ENCODE measurements at regions not wholly inside any gene's neighbourhood (a gene's known extent, or its start where the extent isn't known, plus 50 kb on each side); places are given as distances from the start of the nearest gene placed in this dataset.
"Not testable (repeated sequence)": the region's sequence is repeated elsewhere in the genome, so short reads cannot be mapped to it uniquely, and the experiment has no call there.

GRCh38 chr1:99062192-99062591 lies 57.5 kb upstream of the PLPPR5 start:
- DNase-seq: no peak

DNA sequence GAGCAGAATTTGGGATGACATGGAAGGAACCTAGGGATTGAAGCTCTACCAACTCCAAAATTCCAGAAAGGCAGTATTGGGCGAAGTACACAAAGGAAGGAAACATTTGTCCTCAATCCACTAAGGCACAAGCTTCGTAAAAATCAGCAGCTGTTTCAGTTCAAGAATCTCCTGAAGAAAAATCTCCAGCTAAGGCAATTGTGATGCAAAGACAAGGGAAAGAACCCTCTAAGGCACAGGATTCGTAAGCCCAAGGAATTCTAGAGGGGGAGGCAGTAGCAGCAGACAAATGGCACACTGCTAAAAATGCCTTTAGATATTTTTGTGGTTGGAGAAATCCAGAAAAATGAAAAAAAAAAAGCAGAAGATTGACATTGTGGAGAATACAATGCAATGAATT lies 64.5 kb upstream of the PLPPR5 start:
- no peak for DNase-seq

DNA sequence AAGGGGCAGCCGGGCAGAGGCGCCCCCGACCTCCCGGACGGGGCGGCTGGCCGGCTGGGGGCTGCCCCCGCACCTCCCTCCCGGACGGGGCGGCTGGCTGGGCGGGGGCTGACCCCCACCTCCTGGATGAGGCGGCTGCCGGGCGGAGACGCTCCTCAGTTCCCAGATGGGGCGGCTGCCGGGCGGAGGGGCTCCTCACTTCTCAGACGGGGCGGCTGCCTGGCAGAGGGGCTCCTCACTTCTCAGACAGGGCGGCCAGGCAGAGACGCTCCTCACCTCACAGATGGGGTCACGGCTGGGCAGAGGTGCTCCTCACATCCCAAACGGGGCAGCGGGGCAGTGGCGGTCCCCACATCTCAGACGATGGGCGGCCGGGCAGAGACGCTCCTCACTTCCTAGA lies 73.9 kb upstream of the PLPPR5 start:
- DNase-seq: not testable (repeated sequence)

GRCh38 chr1:99082366-99082765 lies 77.7 kb upstream of the PLPPR5 start:
- no peak for DNase-seq

- no peak for DNase-seq
These were observed 78.7 kb upstream of the PLPPR5 start for GRCh38 chr1:99083338-99083737.

GRCh38 chr1:99084562-99084961 lies 79.9 kb upstream of the PLPPR5 start:
- DNase-seq: no peak

DNA sequence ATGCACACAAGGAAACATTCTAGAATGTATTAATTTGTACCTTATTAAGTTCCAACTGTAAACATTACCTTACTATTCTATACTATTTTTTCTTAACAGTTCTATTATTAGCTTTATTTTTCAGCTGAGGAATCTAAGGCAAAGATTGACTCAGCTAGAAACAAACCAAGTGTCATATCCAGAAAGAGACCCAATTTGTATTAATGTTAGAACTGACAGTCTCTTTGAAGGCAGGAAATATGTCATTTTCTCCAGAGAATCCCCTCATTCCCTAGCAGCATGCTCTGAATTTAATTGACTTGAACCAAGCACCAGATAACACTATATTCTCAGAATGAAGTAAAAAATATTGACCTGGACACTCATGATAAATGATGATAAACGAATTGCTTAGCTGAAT lies 81.4 kb upstream of the PLPPR5 start:
- no peak for DNase-seq

DNA sequence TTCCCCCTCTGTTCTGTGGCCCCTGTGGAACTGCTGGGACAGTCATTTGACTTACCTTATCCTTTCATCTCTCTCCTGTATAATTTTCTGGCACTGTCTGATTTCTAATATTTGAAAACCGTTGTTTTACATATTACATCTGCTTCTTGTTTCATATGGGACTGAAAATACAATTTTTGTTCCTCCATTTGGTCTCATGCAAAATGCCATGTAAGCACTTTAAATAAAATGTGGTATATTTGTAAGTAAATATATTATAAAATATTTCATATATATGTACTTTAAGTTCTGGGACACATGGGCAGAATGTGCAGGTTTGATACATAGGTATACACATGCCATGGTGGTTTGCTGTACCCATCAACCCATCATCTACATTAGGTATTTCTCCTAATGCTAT lies 93.9 kb upstream of the PLPPR5 start:
- DNase-seq: no peak

- no peak for DNase-seq
These were observed 101.6 kb upstream of the PLPPR5 start for GRCh38 chr1:99106274-99106673.

DNA sequence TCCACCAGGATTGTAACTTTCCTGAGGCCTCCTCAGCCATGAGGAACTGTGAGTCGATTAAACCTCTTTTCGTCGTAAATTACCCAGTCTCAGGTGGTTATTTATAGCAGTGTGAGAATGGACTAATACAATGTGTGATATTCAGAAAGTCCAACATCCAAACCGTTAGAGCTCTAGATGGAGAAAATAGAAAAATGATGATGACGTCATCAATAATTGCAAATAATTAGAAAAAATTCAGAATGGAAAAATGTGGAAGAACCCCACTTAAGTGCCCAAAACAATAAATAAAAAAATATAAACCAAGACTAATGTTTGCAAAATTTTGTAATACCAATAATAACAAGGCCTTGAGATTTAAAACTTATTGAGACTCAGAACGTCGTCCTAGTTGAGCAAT lies 103.0 kb upstream of the PLPPR5 start:
- DNase-seq: no peak

GRCh38 chr1:99110140-99111041 lies 105.7 kb upstream of the PLPPR5 start:
- DNase-seq: no peak

- no peak for DNase-seq
These were observed 110.6 kb upstream of the PLPPR5 start for GRCh38 chr1:99115231-99115630.

DNA sequence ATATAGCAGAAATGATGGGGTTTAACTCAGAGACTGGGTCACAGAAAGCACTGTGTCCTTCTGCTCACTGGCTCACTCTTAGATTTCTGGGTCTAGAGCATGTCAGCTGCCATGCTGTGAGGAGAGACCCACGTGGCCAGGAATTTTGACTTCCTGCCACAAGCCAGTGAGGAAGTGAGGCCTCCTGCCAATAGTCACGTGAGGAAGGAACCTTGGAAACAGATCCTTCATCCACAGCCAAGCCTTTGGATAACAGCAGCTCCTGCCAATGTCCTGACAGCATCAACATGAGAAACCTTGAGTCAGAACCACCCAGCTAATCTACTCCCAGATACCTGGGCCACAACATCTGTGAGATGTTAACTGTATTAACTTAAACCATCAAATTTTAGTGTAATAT lies 114.5 kb upstream of the PLPPR5 start:
- DNase-seq: no peak

GRCh38 chr1:99122039-99122438 lies 117.4 kb upstream of the PLPPR5 start:
- DNase-seq: no peak

DNA sequence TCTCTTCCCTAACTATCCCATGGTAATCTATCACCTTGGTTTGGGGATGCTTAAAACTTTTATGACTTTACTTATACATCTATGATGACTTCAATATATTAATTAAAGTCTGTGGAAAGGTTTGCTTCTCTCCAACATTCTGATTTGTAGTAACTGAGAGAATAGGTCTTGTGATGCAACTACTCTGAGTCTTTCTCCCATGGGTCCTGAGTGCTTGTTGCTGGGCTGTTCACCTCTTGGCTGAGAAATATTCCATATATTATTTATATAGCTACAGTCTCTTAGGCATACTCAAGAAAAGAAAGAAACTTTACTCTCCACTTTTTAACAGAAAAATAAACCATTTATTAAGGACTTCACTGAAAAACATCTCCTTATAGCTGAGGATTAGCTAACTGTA lies 119.3 kb upstream of the PLPPR5 start:
- no peak for DNase-seq

- DNase-seq: no peak
These were observed 126.9 kb upstream of the PLPPR5 start for GRCh38 chr1:99131546-99131945.

DNA sequence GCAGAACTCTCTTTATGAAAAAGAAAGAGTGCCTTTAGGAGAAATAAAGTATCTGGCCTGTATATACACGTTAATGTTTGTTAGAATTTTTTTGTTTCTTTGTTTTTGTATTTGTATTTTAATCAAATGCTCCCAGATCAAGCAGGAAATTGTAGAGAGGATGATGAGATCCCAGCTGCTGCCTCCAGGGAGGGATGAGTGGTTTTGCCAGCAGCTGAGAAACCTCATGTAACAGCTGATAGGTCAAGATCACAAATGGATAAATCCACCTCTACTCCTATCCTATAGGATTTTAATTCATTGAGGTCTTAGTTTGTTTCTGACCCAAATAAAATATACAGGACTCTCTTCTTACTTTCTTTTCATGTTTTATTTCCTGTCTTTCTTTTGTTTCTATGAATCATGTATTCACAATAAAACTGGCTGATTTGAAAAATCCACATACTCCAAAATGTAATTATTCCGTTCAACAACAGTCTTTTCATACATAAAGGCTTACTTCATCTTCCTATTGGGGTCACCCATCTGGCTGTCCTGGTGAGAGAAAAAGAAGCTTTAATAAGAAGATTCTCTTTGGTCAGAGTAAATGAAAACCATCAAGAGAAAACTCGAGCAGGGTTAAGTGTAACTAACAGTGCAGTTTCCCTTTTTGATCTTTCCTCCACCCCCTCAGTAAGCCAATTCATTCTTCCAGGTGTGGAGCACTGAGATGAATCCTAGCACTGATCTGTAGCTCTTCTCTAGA lies 129.3 kb upstream of the PLPPR5 start:
- no peak for DNase-seq

- no peak for DNase-seq
These were observed 126.6 kb upstream of the PLPPR4 start for GRCh38 chr1:99137554-99138206.

GRCh38 chr1:99139876-99140275 lies 124.4 kb upstream of the PLPPR4 start:
- DNase-seq: no peak

DNA sequence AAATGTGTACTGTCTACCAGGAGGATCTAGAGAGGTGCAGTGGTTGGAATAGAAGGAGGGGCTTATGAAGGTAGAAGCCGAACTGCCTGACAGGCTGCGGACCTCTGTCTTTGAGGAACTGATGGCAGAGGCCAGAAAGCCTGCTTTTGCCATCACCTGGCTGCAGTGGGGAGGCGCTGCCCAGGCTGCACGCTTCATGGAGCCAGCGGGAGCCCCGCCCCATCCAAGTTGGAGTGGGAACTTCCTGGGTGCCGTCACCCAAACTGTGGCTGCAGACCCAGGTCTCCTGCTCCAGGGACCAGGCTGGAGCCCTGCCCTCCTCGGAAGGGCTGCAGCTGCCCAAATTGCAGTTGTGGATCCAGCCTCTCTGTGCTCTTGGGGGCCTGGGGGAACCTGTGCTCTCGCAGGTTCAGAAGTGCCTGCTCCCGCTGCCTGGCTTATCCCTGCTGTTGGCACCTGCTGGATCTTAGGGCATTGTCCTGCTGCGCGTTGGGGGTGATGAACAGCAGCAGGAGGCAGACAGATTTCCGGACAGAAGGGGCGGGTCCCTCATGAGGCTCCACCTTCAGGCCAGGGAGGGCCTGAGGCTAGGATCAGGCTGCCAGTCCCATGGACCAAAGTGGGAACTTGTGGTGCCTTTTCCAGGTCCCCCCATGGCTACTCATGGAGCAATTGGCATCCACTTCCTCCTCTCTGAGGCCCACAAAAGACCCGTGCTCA lies 118.0 kb upstream of the PLPPR4 start:
- DNase-seq: no peak

GRCh38 chr1:99149952-99150351 lies 114.3 kb upstream of the PLPPR4 start:
- DNase-seq: no peak

GRCh38 chr1:99152132-99152531 lies 112.2 kb upstream of the PLPPR4 start:
- no peak for DNase-seq

DNA sequence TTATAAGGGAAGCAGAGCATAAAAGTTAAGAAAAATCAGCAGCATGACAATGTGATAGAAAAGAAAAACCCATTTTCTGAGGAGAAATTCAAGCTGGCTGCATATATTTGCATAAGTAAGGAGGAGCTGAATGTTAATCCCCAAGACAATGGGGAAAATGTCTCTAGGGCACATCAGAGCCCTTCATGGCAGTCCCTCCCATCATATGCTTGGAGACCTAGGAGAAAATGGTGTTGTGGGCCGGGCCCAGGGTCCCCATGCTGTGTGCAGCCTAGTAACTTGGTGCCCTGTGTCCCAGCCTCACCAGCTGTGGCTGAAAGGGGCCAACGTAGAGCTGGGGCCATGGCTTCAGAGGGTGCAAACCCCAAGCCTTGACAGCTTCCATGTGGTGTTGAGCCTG lies 100.6 kb upstream of the PLPPR4 start:
- DNase-seq: no peak

All from MV-4-11 (cell line).